Right hindlimb (tissue), 1 donor: ENCODE measurements at regions not wholly inside any gene's neighbourhood (a gene's known extent, or its start where the extent isn't known, plus 50 kb on each side); places are given as distances from the start of the nearest gene placed in this dataset.
"Not testable (repeated sequence)": the region's sequence is repeated elsewhere in the genome, so short reads cannot be mapped to it uniquely, and the experiment has no call there.

ENCODE experiments used
- DNase-seq: peaks from one replicate; pipeline ENCODE4 v3.0.0-alpha.2; 2018

GRCh38 chr2:176574484-176575236, 305.4 kb downstream of the MTX2 start:
- no peak for DNase-seq

GRCh38 chr2:176575237-176575744, 306.0 kb downstream of the MTX2 start:
- no peak for DNase-seq

- DNase-seq, result no peak
Observed at GRCh38 chr2:176577054-176577453, 307.8 kb downstream of the MTX2 start.

GRCh38 chr2:176578292-176578691, 309.1 kb downstream of the MTX2 start:
- not testable (repeated sequence) for DNase-seq

GRCh38 chr2:176579608-176580007, 310.4 kb downstream of the MTX2 start:
- DNase-seq, result no peak

GRCh38 chr2:176581557-176582165, 312.4 kb downstream of the MTX2 start:
- no peak for DNase-seq

- DNase-seq, result no peak
Observed at GRCh38 chr2:176582176-176582575, 312.9 kb downstream of the MTX2 start.

- peak; percentile 34 for DNase-seq
Observed at GRCh38 chr2:176582990-176583481, 313.8 kb downstream of the MTX2 start.

GRCh38 chr2:176583607-176584006, 314.4 kb downstream of the MTX2 start:
- no peak for DNase-seq

GRCh38 chr2:176584333-176584732, 315.1 kb downstream of the MTX2 start:
- DNase-seq, result no peak

GRCh38 chr2:176585291-176585690, 316.0 kb downstream of the MTX2 start:
- DNase-seq, result no peak

GRCh38 chr2:176585791-176586190, 316.5 kb downstream of the MTX2 start:
- DNase-seq, result no peak

GRCh38 chr2:176589287-176589686, 320.0 kb downstream of the MTX2 start:
- DNase-seq, result no peak

GRCh38 chr2:176589825-176590440, 320.7 kb downstream of the MTX2 start:
- no peak for DNase-seq

- DNase-seq, result no peak
Observed at GRCh38 chr2:176592216-176592615, 323.0 kb downstream of the MTX2 start.

- no peak for DNase-seq
Observed at GRCh38 chr2:176595986-176596385, 326.7 kb downstream of the MTX2 start.

GRCh38 chr2:176597916-176598315, 328.7 kb downstream of the MTX2 start:
- DNase-seq, result no peak

GRCh38 chr2:176598351-176598750, 329.1 kb downstream of the MTX2 start:
- DNase-seq, result no peak

- DNase-seq, result no peak
Observed at GRCh38 chr2:176599796-176600485, 330.7 kb downstream of the MTX2 start.

- no peak for DNase-seq
Observed at GRCh38 chr2:176601066-176601465, 331.8 kb downstream of the MTX2 start.

- DNase-seq, result no peak
Observed at GRCh38 chr2:176612036-176612435, 342.8 kb downstream of the MTX2 start.

- DNase-seq, result no peak
Observed at GRCh38 chr2:176612736-176613135, 343.5 kb downstream of the MTX2 start.

- peak; percentile 72 for DNase-seq
Observed at GRCh38 chr2:176613323-176613987, 344.2 kb downstream of the MTX2 start.
